IPS-15b (cell line): ENCODE measurements at regions not wholly inside any gene's neighbourhood (a gene's known extent, or its start where the extent isn't known, plus 50 kb on each side); places are given as distances from the start of the nearest gene placed in this dataset.

ENCODE experiments used
- H3K27me3 ChIP-seq: one replicate; pipeline ENCODE4 v1.6.1; 2013; ENCODE audit warnings: low read length; ENCODE audit not compliant: control insufficient read depth, insufficient read depth
- H3K36me3 ChIP-seq: one replicate; pipeline ENCODE4 v1.6.1; 2013; ENCODE audit warnings: low read length; ENCODE audit not compliant: control insufficient read depth, insufficient read depth
- H3K4me1 ChIP-seq: one replicate; pipeline ENCODE4 v1.6.1; 2013; ENCODE audit warnings: mild to moderate bottlenecking, low read length; ENCODE audit not compliant: control insufficient read depth, insufficient read depth
- H3K4me3 ChIP-seq: one replicate; pipeline ENCODE4 v1.5.1; 2013; ENCODE audit warnings: low read depth, low read length
- H3K9ac ChIP-seq: one replicate; pipeline ENCODE4 v1.6.1; 2013; ENCODE audit warnings: low read depth, mild to moderate bottlenecking, low read length
- H3K9me3 ChIP-seq: one replicate; pipeline ENCODE4 v1.6.1; 2013; ENCODE audit warnings: mild to moderate bottlenecking, low read length; ENCODE audit not compliant: control insufficient read depth, insufficient read depth

- peaks cover 3% of the 10 kb centered on the region for H3K9me3 ChIP-seq
- H3K36me3 ChIP-seq = no peaks in the 10 kb centered on the region
- no peaks in the 10 kb centered on the region for H3K4me1 ChIP-seq
- H3K27me3 ChIP-seq = no peaks in the 10 kb centered on the region
- no peak overlapping the region for H3K9ac ChIP-seq
- H3K4me3 ChIP-seq = no peak overlapping the region
Observed at GRCh38 chr2:4152051-4152450, 448.7 kb downstream of the DCDC2C start.

DNA sequence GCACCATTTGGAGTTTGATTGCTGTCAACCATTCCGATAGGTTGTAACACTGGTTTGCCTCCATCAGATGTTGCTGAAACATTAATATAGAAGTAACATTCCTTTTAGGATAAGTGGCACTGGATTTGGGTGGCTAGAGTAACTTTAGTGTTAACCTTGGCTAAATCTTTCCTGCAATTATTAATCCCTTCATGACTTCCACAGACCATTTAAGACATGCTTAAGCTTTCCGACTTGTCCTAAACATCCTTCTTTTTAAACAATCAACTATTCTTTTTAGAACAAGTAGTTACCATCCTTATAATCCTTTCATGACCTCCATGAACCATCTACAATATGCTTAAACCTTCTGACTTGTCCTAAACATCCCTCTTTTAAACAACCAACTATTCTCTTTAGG lies 465.5 kb downstream of the DCDC2C start:
- no peaks in the 10 kb centered on the region for H3K4me1 ChIP-seq
- no peak overlapping the region for H3K4me3 ChIP-seq
- H3K9ac ChIP-seq = no peak overlapping the region
- no peaks in the 10 kb centered on the region for H3K36me3 ChIP-seq
- H3K27me3 ChIP-seq = no peaks in the 10 kb centered on the region
- H3K9me3 ChIP-seq = peaks cover 43% of the 10 kb centered on the region

GRCh38 chr2:4174796-4175195 lies 471.4 kb downstream of the DCDC2C start:
- Histone ChIP-seq H3K4me3 (no peak overlapping the region), H3K9me3 (peaks cover 40% of the 10 kb centered on the region), H3K4me1 (no peaks in the 10 kb centered on the region), H3K36me3 (no peaks in the 10 kb centered on the region), H3K9ac (no peak overlapping the region), H3K27me3 (no peaks in the 10 kb centered on the region)

DNA sequence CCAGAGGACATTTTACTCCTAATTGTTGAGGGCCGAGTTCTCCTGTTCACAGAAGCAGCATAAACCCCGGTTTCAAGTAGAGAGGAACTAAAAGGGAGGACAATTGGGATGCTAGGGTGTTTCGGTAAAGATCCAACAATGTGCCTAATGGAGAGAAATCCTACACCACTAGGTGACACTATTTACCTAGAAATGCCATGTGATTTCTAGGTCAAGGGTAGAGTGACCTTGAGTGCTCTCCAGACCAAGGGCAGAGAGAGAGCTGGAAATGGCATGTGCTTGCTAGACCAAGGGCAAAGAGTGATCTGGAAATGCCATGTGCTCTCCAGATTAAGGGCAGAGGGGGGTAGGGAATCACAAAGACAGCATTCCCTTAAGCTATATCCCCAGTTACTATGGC lies 472.0 kb downstream of the DCDC2C start:
- Histone ChIP-seq H3K9ac (no peak overlapping the region), H3K4me3 (no peak overlapping the region), H3K9me3 (peaks cover 41% of the 10 kb centered on the region)

GRCh38 chr2:4180631-4181030 lies 477.3 kb downstream of the DCDC2C start:
- Histone ChIP-seq H3K4me3 (no peak overlapping the region), H3K9me3 (peaks cover 14% of the 10 kb centered on the region), H3K4me1 (no peaks in the 10 kb centered on the region), H3K27me3 (no peaks in the 10 kb centered on the region), H3K9ac (no peak overlapping the region), H3K36me3 (no peaks in the 10 kb centered on the region)

More for the DNA sequence above, 472.0 kb downstream of the DCDC2C start:
- Histone ChIP-seq H3K36me3 (no peaks in the 10 kb centered on the region), H3K27me3 (no peaks in the 10 kb centered on the region), H3K4me1 (no peaks in the 10 kb centered on the region)

- Histone ChIP-seq H3K4me1 (no peaks in the 10 kb centered on the region), H3K9ac (no peak overlapping the region), H3K36me3 (no peaks in the 10 kb centered on the region), H3K9me3 (peaks cover 10% of the 10 kb centered on the region), H3K4me3 (no peak overlapping the region), H3K27me3 (no peaks in the 10 kb centered on the region)
Observed at GRCh38 chr2:4181062-4181461, 477.7 kb downstream of the DCDC2C start.

GRCh38 chr2:4188561-4188960 lies 485.2 kb downstream of the DCDC2C start:
- no peaks in the 10 kb centered on the region for H3K4me1 ChIP-seq
- no peaks in the 10 kb centered on the region for H3K36me3 ChIP-seq
- H3K27me3 ChIP-seq = no peaks in the 10 kb centered on the region
- no peaks in the 10 kb centered on the region for H3K9me3 ChIP-seq
- no peak overlapping the region for H3K4me3 ChIP-seq
- no peak overlapping the region for H3K9ac ChIP-seq

GRCh38 chr2:4190548-4190947 lies 487.2 kb downstream of the DCDC2C start:
- Histone ChIP-seq H3K9ac (no peak overlapping the region), H3K9me3 (no peaks in the 10 kb centered on the region)

GRCh38 chr2:4192119-4192518 lies 488.7 kb downstream of the DCDC2C start:
- H3K9ac ChIP-seq = no peak overlapping the region
- no peaks in the 10 kb centered on the region for H3K4me1 ChIP-seq
- no peaks in the 10 kb centered on the region for H3K9me3 ChIP-seq

More at GRCh38 chr2:4190548-4190947, 487.2 kb downstream of the DCDC2C start:
- H3K27me3 ChIP-seq = no peaks in the 10 kb centered on the region
- H3K4me3 ChIP-seq = no peak overlapping the region
- no peaks in the 10 kb centered on the region for H3K36me3 ChIP-seq
- H3K4me1 ChIP-seq = no peaks in the 10 kb centered on the region

GRCh38 chr2:4214444-4215205 lies 511.2 kb downstream of the DCDC2C start:
- Histone ChIP-seq H3K36me3 (no peaks in the 10 kb centered on the region), H3K9ac (no peak overlapping the region), H3K4me1 (no peaks in the 10 kb centered on the region), H3K9me3 (no peaks in the 10 kb centered on the region), H3K4me3 (no peak overlapping the region), H3K27me3 (no peaks in the 10 kb centered on the region)

More at GRCh38 chr2:4192119-4192518, 488.7 kb downstream of the DCDC2C start:
- Histone ChIP-seq H3K36me3 (no peaks in the 10 kb centered on the region), H3K4me3 (no peak overlapping the region), H3K27me3 (no peaks in the 10 kb centered on the region)

GRCh38 chr2:4217737-4218136 lies 514.4 kb downstream of the DCDC2C start:
- Histone ChIP-seq H3K9ac (no peak overlapping the region), H3K9me3 (no peaks in the 10 kb centered on the region), H3K36me3 (no peaks in the 10 kb centered on the region), H3K4me3 (no peak overlapping the region), H3K4me1 (no peaks in the 10 kb centered on the region), H3K27me3 (no peaks in the 10 kb centered on the region)

DNA sequence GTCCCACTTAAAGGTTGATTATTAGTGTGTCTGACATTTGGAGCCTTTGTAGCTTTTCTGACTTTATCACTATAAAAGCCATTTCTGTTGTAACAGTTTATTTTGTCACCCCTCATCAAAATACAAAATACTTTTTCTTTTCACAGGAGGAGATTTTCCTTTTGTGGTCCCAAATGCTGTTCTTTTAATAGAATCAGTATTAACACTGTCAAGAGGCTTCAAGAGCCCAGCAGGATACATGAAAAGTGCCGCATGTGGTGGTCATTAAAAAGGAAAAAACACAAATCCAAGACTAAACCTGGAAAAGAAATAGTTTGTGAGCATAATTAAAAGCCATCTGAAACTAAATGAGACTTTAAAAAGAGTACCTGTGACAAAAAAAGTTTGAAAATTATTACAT lies 515.7 kb downstream of the DCDC2C start:
- Histone ChIP-seq H3K9me3 (no peaks in the 10 kb centered on the region), H3K4me1 (no peaks in the 10 kb centered on the region), H3K36me3 (no peaks in the 10 kb centered on the region), H3K4me3 (no peak overlapping the region), H3K9ac (no peak overlapping the region), H3K27me3 (no peaks in the 10 kb centered on the region)
